Fibroblast of lung (primary cell): ENCODE measurements at regions not wholly inside any gene's neighbourhood (a gene's known extent, or its start where the extent isn't known, plus 50 kb on each side); places are given as distances from the start of the nearest gene placed in this dataset.

Experiments used
- CTCF ChIP-seq, 2 donors: IDR thresholded peaks in 1 of 2; conservative IDR thresholded peaks in 1 of 2; 1 replicate in 1 of 2; 2 replicates in 1 of 2; pipeline ENCODE4 v1.5.1; 2011 to 2012; ENCODE audit warnings: low read length in 2 of 2, control low read depth in 1 of 2, inconsistent platforms in 1 of 2, low read depth in 1 of 2, mild to moderate bottlenecking in 1 of 2
- EZH2 ChIP-seq: IDR thresholded peaks from 2 replicates; pipeline ENCODE4 v1.5.1; 2012; ENCODE audit warnings: low read length, control low read depth, mild to moderate bottlenecking; ENCODE audit errors: missing control alignments

- TF ChIP-seq CTCF (conservative IDR thresholded peaks at IDR 0.05 in 1 of 2, IDR thresholded peaks at IDR 0.05 in 1 of 2; ENCODE audit: low read depth in 1 of 2, low read length in 2 of 2) (no peak), EZH2 (no peak)
Measured at GRCh38 chr21:29453511-29453910, 154.8 kb downstream of the BACH1 start.
